Thoracic aorta (tissue), 2 donors: ENCODE measurements at regions not wholly inside any gene's neighbourhood (a gene's known extent, or its start where the extent isn't known, plus 50 kb on each side); places are given as distances from the start of the nearest gene placed in this dataset.

Experiments
- ATAC-seq: fragments of 150-250 bp; one replicate; pipeline ENCODE4 v1.8.0; 2017; ENCODE audit warnings: low read depth; ENCODE audit not compliant: insufficient number of reproducible peaks, low FRiP score
- DNase-seq: peaks from one replicate; pipeline ENCODE4 v3.0.0-alpha.2; 2020; ENCODE audit warnings: low spot score
- H3K27ac ChIP-seq, 2 donors: fragments of 200-600 bp; sonication (generic); 1 replicate in 1 of 2; 2 replicates in 1 of 2; pipeline ENCODE4 v1.5.1; 2016; ENCODE audit warnings: mild to moderate bottlenecking in 2 of 2, moderate library complexity in 2 of 2
- H3K27me3 ChIP-seq: fragments of 200-600 bp; sonication (generic); replicated peaks from 2 replicates; pipeline ENCODE4 v1.6.0; 2016; ENCODE audit warnings: mild to moderate bottlenecking; ENCODE audit not compliant: insufficient read depth
- H3K36me3 ChIP-seq: fragments of 200-600 bp; sonication (generic); one replicate; pipeline ENCODE4 v1.5.1; 2016
- H3K4me1 ChIP-seq, 2 donors: fragments of 200-600 bp; sonication (generic); 1 replicate in 1 of 2; 2 replicates in 1 of 2; pipeline versions ENCODE4 v1.5.1 to v1.6.0; 2016; ENCODE audit warnings: low read depth in 2 of 2, mild to moderate bottlenecking in 1 of 2; ENCODE audit not compliant: control insufficient read depth in 1 of 2
- H3K4me3 ChIP-seq: fragments of 200-600 bp; sonication (generic); 2 replicates; pipeline ENCODE4 v1.5.1; 2016; ENCODE audit warnings: mild to moderate bottlenecking
- H3K9me3 ChIP-seq: fragments of 200-600 bp; sonication (generic); 2 replicates; pipeline ENCODE4 v1.5.1; 2016
- TF ChIP-seq, protein P1 (sequence below): fragments of 200-600 bp; sonication (generic); IDR thresholded peaks from one replicate; pipeline ENCODE4 v1.5.1; 2019; ENCODE audit warnings: antibody characterized with exemption

- no peak overlapping the region for H3K27ac ChIP-seq
Observed at GRCh38 chr2:144597894-144598593, 78.1 kb upstream of the ZEB2 start.

DNA sequence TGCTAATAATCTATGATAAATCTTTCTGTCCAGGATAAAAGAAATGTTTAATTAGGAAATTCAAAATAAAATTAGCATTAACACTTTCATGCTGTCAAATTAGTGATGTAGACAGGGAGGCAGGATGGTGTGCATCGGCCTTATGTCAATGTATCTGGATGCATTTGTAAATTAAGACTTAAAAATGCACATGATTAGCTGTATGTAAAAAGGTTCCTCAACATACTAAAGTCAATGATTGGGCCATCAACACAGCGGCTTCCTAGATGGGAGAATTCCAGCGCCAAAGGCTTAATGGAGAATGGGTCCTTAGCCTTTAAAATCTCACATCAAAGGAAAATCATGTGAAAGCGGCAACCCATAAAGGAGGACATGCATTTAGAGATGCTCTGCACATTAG is 77.5 kb upstream of the ZEB2 start:
- Histone ChIP-seq H3K4me3 (no peak overlapping the region), H3K36me3 (no peaks in the 10 kb centered on the region), H3K4me1 (peaks cover 11 to 19% of the 10 kb centered on the region in 2 donors), H3K9me3 (no peaks in the 10 kb centered on the region), H3K27me3 (no peaks in the 10 kb centered on the region), H3K27ac (no peak overlapping the region)
- DNase-seq = no peak
- no peak for ATAC-seq
- TF ChIP-seq, protein P1, sequence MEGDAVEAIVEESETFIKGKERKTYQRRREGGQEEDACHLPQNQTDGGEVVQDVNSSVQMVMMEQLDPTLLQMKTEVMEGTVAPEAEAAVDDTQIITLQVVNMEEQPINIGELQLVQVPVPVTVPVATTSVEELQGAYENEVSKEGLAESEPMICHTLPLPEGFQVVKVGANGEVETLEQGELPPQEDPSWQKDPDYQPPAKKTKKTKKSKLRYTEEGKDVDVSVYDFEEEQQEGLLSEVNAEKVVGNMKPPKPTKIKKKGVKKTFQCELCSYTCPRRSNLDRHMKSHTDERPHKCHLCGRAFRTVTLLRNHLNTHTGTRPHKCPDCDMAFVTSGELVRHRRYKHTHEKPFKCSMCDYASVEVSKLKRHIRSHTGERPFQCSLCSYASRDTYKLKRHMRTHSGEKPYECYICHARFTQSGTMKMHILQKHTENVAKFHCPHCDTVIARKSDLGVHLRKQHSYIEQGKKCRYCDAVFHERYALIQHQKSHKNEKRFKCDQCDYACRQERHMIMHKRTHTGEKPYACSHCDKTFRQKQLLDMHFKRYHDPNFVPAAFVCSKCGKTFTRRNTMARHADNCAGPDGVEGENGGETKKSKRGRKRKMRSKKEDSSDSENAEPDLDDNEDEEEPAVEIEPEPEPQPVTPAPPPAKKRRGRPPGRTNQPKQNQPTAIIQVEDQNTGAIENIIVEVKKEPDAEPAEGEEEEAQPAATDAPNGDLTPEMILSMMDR = no peak

More at GRCh38 chr2:144597894-144598593, 78.1 kb upstream of the ZEB2 start:
- TF ChIP-seq, protein P1 = no peak
- DNase-seq (no peak), ATAC-seq (no peak)
- H3K4me1 ChIP-seq = peaks cover 11 to 25% of the 10 kb centered on the region in 2 donors
- H3K36me3 ChIP-seq = no peaks in the 10 kb centered on the region
- H3K4me3 ChIP-seq = no peak overlapping the region
- no peaks in the 10 kb centered on the region for H3K27me3 ChIP-seq
- H3K9me3 ChIP-seq = no peaks in the 10 kb centered on the region

DNA sequence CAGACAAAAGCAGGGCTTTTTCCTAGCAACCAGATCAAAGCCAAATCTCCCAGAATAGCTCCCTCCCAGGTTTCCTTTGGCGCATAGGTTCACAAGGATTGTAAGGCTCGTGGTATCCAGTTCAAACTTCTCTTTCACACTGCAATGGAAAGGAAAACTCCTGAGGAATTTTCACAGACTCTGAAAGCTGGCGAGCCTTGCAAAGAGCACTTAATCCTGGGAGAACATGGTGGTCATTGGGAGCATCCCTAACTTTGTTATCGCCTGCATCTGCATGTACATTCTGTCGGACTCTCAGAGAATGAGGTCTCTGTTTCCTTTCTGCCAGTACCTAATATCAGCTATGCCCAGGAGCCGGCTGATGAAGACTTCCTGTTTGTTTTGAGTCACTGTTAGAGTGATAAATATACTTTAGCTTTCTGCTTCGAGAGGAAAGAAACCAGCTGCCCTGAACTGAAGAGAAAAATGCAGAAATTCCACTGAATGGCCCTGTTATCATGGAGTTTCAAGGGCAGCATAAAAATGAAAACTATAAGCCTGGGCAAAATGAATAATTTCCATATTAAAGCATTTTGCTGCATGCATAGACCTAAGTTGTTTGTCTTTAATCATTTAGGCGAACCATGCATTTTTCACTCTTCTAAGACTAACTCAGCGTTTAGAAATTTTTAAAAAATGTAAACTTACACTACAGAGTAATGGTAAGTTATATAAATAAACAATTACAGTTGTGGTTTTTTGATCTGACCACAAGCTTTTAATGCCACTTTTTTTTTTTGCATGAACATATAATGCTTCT is 76.4 kb upstream of the ZEB2 start:
- peak overlapping the region; percentile 40 to 69 for H3K27ac ChIP-seq
- no peak for DNase-seq
- TF ChIP-seq, protein P1 = no peak
- H3K4me3 ChIP-seq = peak overlapping the region; percentile 58
- no peaks in the 10 kb centered on the region for H3K36me3 ChIP-seq
- no peaks in the 10 kb centered on the region for H3K9me3 ChIP-seq
- no peak for ATAC-seq
- H3K4me1 ChIP-seq = peaks cover 11 to 19% of the 10 kb centered on the region in 2 donors
- H3K27me3 ChIP-seq = no peaks in the 10 kb centered on the region

DNA sequence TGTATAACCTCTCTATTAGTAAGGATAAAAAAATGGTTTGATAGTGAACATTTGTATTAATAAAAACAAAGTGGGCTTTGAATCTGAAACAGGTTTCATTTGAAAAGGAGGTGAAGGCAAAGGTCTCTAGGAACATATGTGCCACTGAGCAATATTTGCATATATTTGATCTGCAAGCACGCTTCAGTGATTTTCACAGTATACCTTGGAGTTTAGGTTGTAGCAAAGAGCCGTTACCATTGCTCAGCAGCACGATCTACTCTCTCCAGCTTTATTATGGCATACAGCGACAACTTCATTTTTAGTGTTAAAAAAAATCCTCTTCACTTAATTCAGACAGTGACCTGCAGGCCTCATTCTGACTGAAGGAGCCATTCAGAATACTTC is 75.8 kb upstream of the ZEB2 start:
- peak overlapping the region; percentile 40 to 69 for H3K27ac ChIP-seq
- H3K4me3 ChIP-seq = peak overlapping the region; percentile 58

DNA sequence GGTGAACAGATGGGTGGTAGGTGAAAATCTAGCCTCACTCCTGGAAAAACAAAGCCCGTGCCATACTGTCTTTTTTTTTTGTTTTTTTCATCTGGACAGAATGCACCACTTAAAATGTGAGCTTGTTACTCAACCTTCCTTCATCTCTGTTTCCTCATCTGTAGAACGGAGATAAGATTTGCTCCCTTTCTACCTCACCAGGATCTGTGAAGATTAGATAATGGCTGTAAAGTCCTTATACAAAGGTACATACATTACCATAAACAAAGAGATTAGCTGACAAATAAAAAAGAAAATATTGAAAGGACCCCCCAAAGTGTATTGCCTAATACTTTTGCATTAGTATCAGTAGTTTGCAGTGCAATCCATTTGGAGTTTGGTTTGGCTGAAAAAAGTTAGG is 75.4 kb upstream of the ZEB2 start:
- Histone ChIP-seq H3K27me3 (no peaks in the 10 kb centered on the region), H3K27ac (peak overlapping the region in 1 of 2 donors; percentile 69), H3K4me1 (peaks cover 11 to 19% of the 10 kb centered on the region in 2 donors), H3K4me3 (no peak overlapping the region), H3K9me3 (no peaks in the 10 kb centered on the region), H3K36me3 (no peaks in the 10 kb centered on the region)
- ATAC-seq = no peak
- TF ChIP-seq, protein P1 = no peak
- no peak for DNase-seq

More for the DNA sequence above, 75.8 kb upstream of the ZEB2 start:
- H3K36me3 ChIP-seq = no peaks in the 10 kb centered on the region
- H3K4me1 ChIP-seq = peaks cover 11 to 19% of the 10 kb centered on the region in 2 donors
- DNase-seq (no peak), ATAC-seq (no peak)
- H3K27me3 ChIP-seq = no peaks in the 10 kb centered on the region
- H3K9me3 ChIP-seq = no peaks in the 10 kb centered on the region
- TF ChIP-seq, protein P1 = no peak
